Vagina (tissue), 2 donors: ENCODE measurements at regions not wholly inside any gene's neighbourhood (a gene's known extent, or its start where the extent isn't known, plus 50 kb on each side); places are given as distances from the start of the nearest gene placed in this dataset.

ENCODE experiments used
- DNase-seq, 2 donors: peaks; one replicate each; pipeline ENCODE4 v3.0.0-alpha.2; 2017; ENCODE audit errors: extremely low spot score in 2 of 2
- H3K27ac ChIP-seq: fragments of 200-600 bp; sonication (generic); one replicate; pipeline ENCODE4 v1.5.1; 2019
- H3K27me3 ChIP-seq: fragments of 200-600 bp; sonication (generic); one replicate; pipeline ENCODE4 v1.5.1; 2019
- H3K36me3 ChIP-seq, 2 donors: fragments of 200-600 bp; sonication (generic); one replicate each; pipeline ENCODE4 v1.5.1; 2017 to 2019
- H3K4me1 ChIP-seq: fragments of 200-600 bp; sonication (generic); one replicate; pipeline ENCODE4 v1.5.1; 2019
- H3K4me3 ChIP-seq, 2 donors: fragments of 200-600 bp; sonication (generic); 1 replicate in 1 of 2; 2 replicates in 1 of 2; pipeline ENCODE4 v1.5.1; 2016 to 2019
- H3K9me3 ChIP-seq: fragments of 200-600 bp; sonication (generic); one replicate; pipeline ENCODE4 v1.5.1; 2019
- CTCF ChIP-seq, 3 experiments: fragments of 450-650 bp in 2 of 3; fragments of 200-600 bp in 1 of 3; sonication (generic) in 1 of 3; IDR thresholded peaks; one replicate each; pipeline ENCODE4 v1.5.1; 2017 to 2019; ENCODE audit warnings: antibody characterized with exemption in 3 of 3, mild to moderate bottlenecking in 2 of 3, moderate library complexity in 2 of 3
- POLR2A ChIP-seq, 2 donors: fragments of 450-650 bp; IDR thresholded peaks; one replicate each; pipeline ENCODE4 v1.6.1; 2017; ENCODE audit warnings: antibody characterized with exemption in 2 of 2, mild to moderate bottlenecking in 2 of 2, moderate library complexity in 2 of 2
- POLR2AphosphoS5 ChIP-seq, 2 donors: sonication (generic); formaldehyde crosslinking; IDR thresholded peaks; one replicate each; pipeline ENCODE4 v1.9.0; 2017; ENCODE audit warnings: antibody characterized with exemption in 2 of 2, mild to moderate bottlenecking in 2 of 2, low read depth in 1 of 2; ENCODE audit not compliant: insufficient read depth in 1 of 2
- intact Hi-C: fragments of 100-400 bp; cut with DNase I; formaldehyde crosslinking; loops from one replicate; pipeline ENCODE4 v1.15.1; 2023

GRCh38 chr18:67957684-67958083, 441.2 kb upstream of the DSEL start:
- intact Hi-C loops = no loop called here
- Histone ChIP-seq H3K4me3 (no peak overlapping the region), H3K9me3 (no peaks in the 10 kb centered on the region), H3K36me3 (no peaks in the 10 kb centered on the region), H3K27me3 (no peaks in the 10 kb centered on the region), H3K27ac (no peak overlapping the region), H3K4me1 (no peaks in the 10 kb centered on the region)
- TF ChIP-seq POLR2AphosphoS5 (IDR thresholded peaks at IDR 0.05; ENCODE audit: insufficient read depth in 1 of 2, low read depth in 1 of 2) (no peak), POLR2A (IDR thresholded peaks at IDR 0.05) (no peak)
- no peak for DNase-seq

- intact Hi-C loops = no loop called here
- H3K9me3 ChIP-seq = no peaks in the 10 kb centered on the region
- no peaks in the 10 kb centered on the region for H3K27me3 ChIP-seq
- DNase-seq = no peak
- no peaks in the 10 kb centered on the region for H3K4me1 ChIP-seq
- H3K36me3 ChIP-seq = no peaks in the 10 kb centered on the region
- TF ChIP-seq POLR2AphosphoS5 (IDR thresholded peaks at IDR 0.05; ENCODE audit: insufficient read depth in 1 of 2, low read depth in 1 of 2) = no peak
- no peak for TF ChIP-seq CTCF (IDR thresholded peaks at IDR 0.05)
- TF ChIP-seq POLR2A (IDR thresholded peaks at IDR 0.05) = no peak
- no peak overlapping the region for H3K4me3 ChIP-seq
- no peak overlapping the region for H3K27ac ChIP-seq
These were observed 438.1 kb upstream of the DSEL start for GRCh38 chr18:67954594-67954993.

GRCh38 chr18:67951137-67951536, 434.6 kb upstream of the DSEL start:
- H3K4me1 ChIP-seq = no peaks in the 10 kb centered on the region
- H3K4me3 ChIP-seq = no peak overlapping the region
- H3K27me3 ChIP-seq = no peaks in the 10 kb centered on the region
- TF ChIP-seq POLR2A (IDR thresholded peaks at IDR 0.05) (no peak), CTCF (IDR thresholded peaks at IDR 0.05) (no peak), POLR2AphosphoS5 (IDR thresholded peaks at IDR 0.05; ENCODE audit: insufficient read depth in 1 of 2, low read depth in 1 of 2) (no peak)
- no peak for DNase-seq
- intact Hi-C loops = no loop called here
- H3K36me3 ChIP-seq = no peaks in the 10 kb centered on the region
- no peaks in the 10 kb centered on the region for H3K9me3 ChIP-seq
- H3K27ac ChIP-seq = no peak overlapping the region

- Histone ChIP-seq H3K9me3 (no peaks in the 10 kb centered on the region), H3K4me1 (no peaks in the 10 kb centered on the region), H3K27ac (no peak overlapping the region), H3K27me3 (no peaks in the 10 kb centered on the region), H3K36me3 (no peaks in the 10 kb centered on the region), H3K4me3 (no peak overlapping the region)
- no peak for TF ChIP-seq POLR2AphosphoS5 (IDR thresholded peaks at IDR 0.05; ENCODE audit: insufficient read depth in 1 of 2, low read depth in 1 of 2)
- TF ChIP-seq CTCF (IDR thresholded peaks at IDR 0.05) = no peak
- no peak for TF ChIP-seq POLR2A (IDR thresholded peaks at IDR 0.05)
- intact Hi-C loops = no loop called here
- no peak for DNase-seq
These were observed 422.1 kb upstream of the DSEL start for GRCh38 chr18:67938660-67939059.

- Histone ChIP-seq H3K36me3 (no peaks in the 10 kb centered on the region), H3K4me1 (no peaks in the 10 kb centered on the region), H3K4me3 (no peak overlapping the region), H3K9me3 (no peaks in the 10 kb centered on the region), H3K27ac (no peak overlapping the region), H3K27me3 (no peaks in the 10 kb centered on the region)
- DNase-seq = no peak
- TF ChIP-seq CTCF (IDR thresholded peaks at IDR 0.05) (no peak), POLR2A (IDR thresholded peaks at IDR 0.05) (no peak), POLR2AphosphoS5 (IDR thresholded peaks at IDR 0.05; ENCODE audit: insufficient read depth in 1 of 2, low read depth in 1 of 2) (no peak)
- intact Hi-C loops = no loop called here
These were observed 419.1 kb upstream of the DSEL start for GRCh38 chr18:67935638-67936037.

GRCh38 chr18:67933271-67933670, 416.8 kb upstream of the DSEL start:
- no peaks in the 10 kb centered on the region for H3K9me3 ChIP-seq
- no peak for TF ChIP-seq CTCF (IDR thresholded peaks at IDR 0.05)
- intact Hi-C loops = no loop called here
- H3K4me3 ChIP-seq = no peak overlapping the region
- H3K27ac ChIP-seq = no peak overlapping the region
- H3K36me3 ChIP-seq = no peaks in the 10 kb centered on the region
- DNase-seq = no peak
- no peaks in the 10 kb centered on the region for H3K27me3 ChIP-seq
- no peaks in the 10 kb centered on the region for H3K4me1 ChIP-seq
